A673 (cell line): ENCODE measurements at regions not wholly inside any gene's neighbourhood (a gene's known extent, or its start where the extent isn't known, plus 50 kb on each side); places are given as distances from the start of the nearest gene placed in this dataset.

Source experiments
- CTCF ChIP-seq: fragments of 300-800, 200-600 bp; sonication (generic); conservative IDR thresholded peaks from 2 replicates; pipeline ENCODE4 v1.5.1; 2017; ENCODE audit warnings: low read depth, mild to moderate bottlenecking, antibody characterized with exemption, low read length, moderate library complexity, mixed read lengths
- EZH2 ChIP-seq: fragments of 200-600 bp; sonication (generic); IDR thresholded peaks from 2 replicates; pipeline ENCODE4 v1.6.1; 2017; ENCODE audit warnings: borderline replicate concordance, low read depth, mild to moderate bottlenecking, mixed read lengths, antibody characterized with exemption, low read length; ENCODE audit not compliant: poor library complexity, severe bottlenecking

- TF ChIP-seq CTCF: no peak
- no peak for TF ChIP-seq EZH2
These were observed 244.3 kb upstream of the ADAMTS9 start for GRCh38 chr3:64932016-64932518.
